Tongue (tissue), 1 donor: ENCODE measurements at regions not wholly inside any gene's neighbourhood (a gene's known extent, or its start where the extent isn't known, plus 50 kb on each side); places are given as distances from the start of the nearest gene placed in this dataset.
"Not testable (repeated sequence)": the region's sequence is repeated elsewhere in the genome, so short reads cannot be mapped to it uniquely, and the experiment has no call there.

Experiments
- DNase-seq: peaks from one replicate; pipeline ENCODE4 v3.0.0-alpha.2; 2015

GRCh38 chr2:172260336-172260735 is 157.6 kb upstream of the DLX2 start:
- DNase-seq = no peak

GRCh38 chr2:172261292-172261691 is 158.6 kb upstream of the DLX2 start:
- DNase-seq = no peak

- DNase-seq = no peak
Observed at GRCh38 chr2:172262486-172262885, 159.8 kb upstream of the DLX2 start.

GRCh38 chr2:172264820-172265219 is 162.1 kb upstream of the DLX2 start:
- DNase-seq = not testable (repeated sequence)

- not testable (repeated sequence) for DNase-seq
Observed at GRCh38 chr2:172269507-172270244, 157.7 kb upstream of the ITGA6 start.

GRCh38 chr2:172270278-172271079 is 156.9 kb upstream of the ITGA6 start:
- no peak for DNase-seq

- no peak for DNase-seq
Observed at GRCh38 chr2:172273910-172274571, 153.3 kb upstream of the ITGA6 start.

- DNase-seq = no peak
Observed at GRCh38 chr2:172275239-172275638, 152.1 kb upstream of the ITGA6 start.

GRCh38 chr2:172276961-172277360 is 150.4 kb upstream of the ITGA6 start:
- no peak for DNase-seq

- no peak for DNase-seq
Observed at GRCh38 chr2:172278667-172279066, 148.7 kb upstream of the ITGA6 start.

- DNase-seq = no peak
Observed at GRCh38 chr2:172279214-172279613, 148.2 kb upstream of the ITGA6 start.

GRCh38 chr2:172279813-172280212 is 147.6 kb upstream of the ITGA6 start:
- DNase-seq = no peak

GRCh38 chr2:172280571-172281361 is 146.6 kb upstream of the ITGA6 start:
- DNase-seq = no peak

GRCh38 chr2:172281648-172282570 is 145.5 kb upstream of the ITGA6 start:
- no peak for DNase-seq

- DNase-seq = peak; percentile 59
Observed at GRCh38 chr2:172282944-172283343, 144.4 kb upstream of the ITGA6 start.

- DNase-seq = peak; percentile 46
Observed at GRCh38 chr2:172283476-172283875, 143.9 kb upstream of the ITGA6 start.

- no peak for DNase-seq
Observed at GRCh38 chr2:172284209-172284608, 143.2 kb upstream of the ITGA6 start.

GRCh38 chr2:172285010-172285621 is 142.3 kb upstream of the ITGA6 start:
- peak; percentile 71 for DNase-seq

GRCh38 chr2:172285760-172286159 is 141.6 kb upstream of the ITGA6 start:
- DNase-seq = no peak

GRCh38 chr2:172287190-172287589 is 140.2 kb upstream of the ITGA6 start:
- DNase-seq = no peak
